Myocyte (in vitro differentiated cells): ENCODE measurements at regions not wholly inside any gene's neighbourhood (a gene's known extent, or its start where the extent isn't known, plus 50 kb on each side); places are given as distances from the start of the nearest gene placed in this dataset.

Experiments
- DNase-seq: peaks from one replicate; pipeline ENCODE4 v3.0.0-alpha.2; 2012; ENCODE audit warnings: low read depth

DNA sequence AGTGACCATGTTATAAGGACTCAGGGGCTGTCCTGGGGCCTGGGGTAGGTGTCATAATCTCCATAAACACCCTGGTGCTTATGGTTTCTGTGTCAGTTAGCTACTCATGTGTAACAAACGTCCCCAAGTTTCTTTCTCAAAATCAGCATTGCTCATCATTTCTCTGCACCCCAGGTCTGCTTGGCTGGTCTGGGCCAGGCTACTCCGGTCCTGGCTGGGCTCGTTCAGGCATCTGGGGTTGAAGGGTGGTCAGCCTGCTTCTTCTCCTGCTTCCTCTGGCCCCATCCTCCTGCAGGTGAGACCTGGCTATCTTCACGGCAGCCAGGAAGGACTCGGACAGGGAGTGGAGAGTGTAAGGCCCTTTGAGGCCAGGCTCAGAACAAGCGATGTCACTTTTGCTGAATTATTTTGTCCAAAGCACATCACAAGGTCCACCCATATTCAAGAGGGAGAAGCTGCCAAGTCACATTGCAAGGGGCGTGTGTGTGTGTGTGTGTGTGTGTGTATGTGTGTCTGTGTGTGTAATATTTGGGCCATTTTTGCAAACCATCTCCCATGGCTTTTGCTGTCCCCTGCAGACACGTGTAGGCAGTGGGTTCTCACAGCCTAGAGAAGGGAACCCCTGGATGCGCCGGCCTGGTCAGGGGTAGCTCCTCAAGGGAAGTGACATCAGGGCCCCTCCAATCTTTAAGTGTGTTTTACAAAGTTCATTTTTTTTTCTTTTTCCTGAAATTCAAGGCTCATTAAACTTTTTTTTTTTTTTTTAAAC lies 535.8 kb downstream of the TBC1D22A start:
- DNase-seq = no peak

DNA sequence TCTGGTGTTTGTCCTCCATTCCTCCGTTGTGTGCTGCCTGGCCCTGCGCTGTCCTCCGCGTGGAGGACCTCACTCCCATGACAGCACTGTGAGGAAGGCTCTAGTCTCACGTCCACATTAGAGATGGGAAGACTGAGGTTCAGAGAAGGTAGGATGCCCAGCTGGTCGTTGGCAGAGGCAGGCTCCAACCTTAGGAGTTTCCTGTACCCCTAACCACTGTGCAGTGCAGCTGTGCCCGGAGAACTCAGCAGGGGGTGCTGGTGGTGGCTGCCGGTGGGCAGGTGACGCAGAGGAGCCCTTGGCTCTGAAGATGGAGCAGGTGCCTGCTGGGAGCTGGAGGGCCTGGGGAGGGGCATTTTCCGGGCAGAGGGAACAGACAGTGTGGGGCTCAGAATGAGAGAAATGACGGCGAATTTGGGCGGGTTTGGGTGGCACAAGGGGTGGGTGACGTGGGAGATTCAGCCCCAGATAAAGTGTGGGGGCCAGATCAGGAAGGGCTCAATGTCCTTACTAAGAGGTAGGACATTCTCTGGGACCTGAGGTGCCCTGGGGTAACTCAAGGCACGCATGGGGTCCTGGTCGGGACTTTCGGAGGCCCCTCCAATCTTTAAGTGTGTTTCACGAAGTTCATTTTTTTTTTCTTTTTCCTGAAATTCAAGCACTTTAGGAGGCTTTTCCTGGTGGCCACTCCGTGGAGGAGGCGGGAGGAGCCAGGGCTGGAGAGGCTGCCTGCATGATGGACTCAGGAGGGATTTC lies 535.0 kb downstream of the TBC1D22A start:
- no peak for DNase-seq

DNA sequence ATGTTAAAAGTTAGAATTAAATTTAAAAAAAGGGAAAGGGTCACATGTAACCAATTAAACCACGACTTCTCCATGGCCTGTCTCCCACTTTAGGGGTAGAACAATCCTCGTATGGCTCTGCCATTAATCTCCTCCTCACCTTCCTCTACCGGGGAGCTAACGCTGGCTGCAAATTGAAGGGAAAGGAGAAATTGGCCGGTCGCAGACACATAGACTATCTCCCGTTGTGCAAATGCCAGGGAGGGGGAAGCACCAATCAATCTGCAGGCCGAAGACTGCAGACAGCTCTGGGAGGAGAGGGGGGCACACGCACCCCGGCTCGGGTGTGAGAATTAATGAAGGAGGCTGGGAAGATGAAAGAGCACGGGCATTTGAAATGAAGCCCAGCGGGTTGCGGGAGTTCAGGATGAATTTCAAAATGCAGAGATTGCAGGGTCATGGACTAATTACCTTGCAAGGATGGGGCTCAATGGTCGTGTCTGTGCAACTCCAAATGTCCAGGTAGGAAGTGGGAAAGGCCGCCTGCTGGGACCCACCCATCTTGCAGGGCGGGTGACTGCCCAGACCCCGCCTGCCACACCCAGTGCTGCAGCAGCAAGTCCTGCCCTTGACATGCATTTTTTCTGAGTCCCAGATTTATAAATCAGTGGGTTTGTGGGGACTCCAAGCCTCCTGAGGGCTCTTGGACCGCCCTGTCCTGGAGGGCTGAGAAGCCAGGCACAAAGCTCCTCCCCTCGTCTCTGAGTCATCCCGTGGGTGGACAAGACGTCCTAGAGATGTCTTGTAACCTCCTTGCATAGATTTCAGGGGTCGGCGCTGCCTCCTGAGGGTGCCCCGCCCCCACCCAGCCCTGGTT lies 534.2 kb downstream of the TBC1D22A start:
- DNase-seq = no peak

DNA sequence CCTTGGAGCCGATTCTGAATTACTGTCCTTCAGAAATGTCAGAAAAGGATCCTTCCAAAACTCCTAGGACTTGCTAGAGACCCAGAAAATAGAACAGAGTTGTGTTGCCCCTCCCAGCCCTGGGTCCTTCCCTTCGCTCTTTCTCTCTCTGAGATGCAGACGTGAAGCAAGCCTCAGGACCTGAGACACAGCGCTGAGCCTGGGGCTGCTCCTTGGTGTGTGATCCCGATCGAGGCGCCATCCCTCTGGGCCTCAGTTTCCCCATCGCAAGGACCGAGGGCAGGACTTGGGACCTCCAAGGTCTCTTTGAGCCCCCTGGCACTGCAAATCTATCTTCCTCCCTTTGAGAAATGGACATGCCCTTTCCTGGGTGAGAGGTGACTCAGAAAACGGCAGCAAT lies 533.5 kb downstream of the TBC1D22A start:
- DNase-seq = no peak

DNA sequence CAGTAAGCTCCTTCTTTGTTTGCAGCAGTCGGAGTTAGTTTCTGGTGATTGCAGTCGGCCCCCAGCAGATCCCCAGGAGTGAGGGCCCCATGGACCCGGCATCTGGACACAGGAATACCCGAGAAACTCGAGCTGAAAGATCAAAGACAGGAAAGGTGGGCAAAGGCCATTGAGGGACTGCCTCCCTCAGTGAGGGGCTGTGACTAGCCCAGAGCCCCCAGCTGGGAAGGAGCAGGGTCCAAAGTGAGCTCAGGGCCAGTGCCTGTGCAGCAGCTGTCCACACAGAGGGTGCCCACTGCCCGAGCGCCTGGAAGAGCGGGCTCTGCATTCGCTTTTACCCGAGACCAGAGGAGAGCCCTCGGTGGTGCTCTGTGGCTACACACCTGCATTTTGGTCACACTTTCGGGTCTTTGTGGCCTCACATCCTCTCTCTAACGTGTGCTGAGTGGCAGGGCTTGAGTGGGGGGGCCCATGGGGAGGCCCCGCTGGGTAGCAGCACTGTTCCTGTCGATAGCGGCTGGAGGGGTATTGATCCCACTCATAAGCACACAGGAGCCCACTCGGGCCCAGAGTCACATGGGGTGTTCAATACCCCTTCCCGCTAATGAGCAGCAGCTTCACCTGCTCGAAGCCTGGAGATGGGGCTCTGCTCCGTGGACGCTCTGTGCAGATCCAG lies 532.9 kb downstream of the TBC1D22A start:
- DNase-seq = no peak

- no peak for DNase-seq
These were observed 532.1 kb downstream of the TBC1D22A start for GRCh38 chr22:47294576-47294975.

GRCh38 chr22:47294222-47294532 lies 531.7 kb downstream of the TBC1D22A start:
- peak; percentile 47 for DNase-seq

- no peak for DNase-seq
These were observed 531.1 kb downstream of the TBC1D22A start for GRCh38 chr22:47293368-47294221.

- DNase-seq = peak; percentile 20
These were observed 530.3 kb downstream of the TBC1D22A start for GRCh38 chr22:47292546-47293320.

DNA sequence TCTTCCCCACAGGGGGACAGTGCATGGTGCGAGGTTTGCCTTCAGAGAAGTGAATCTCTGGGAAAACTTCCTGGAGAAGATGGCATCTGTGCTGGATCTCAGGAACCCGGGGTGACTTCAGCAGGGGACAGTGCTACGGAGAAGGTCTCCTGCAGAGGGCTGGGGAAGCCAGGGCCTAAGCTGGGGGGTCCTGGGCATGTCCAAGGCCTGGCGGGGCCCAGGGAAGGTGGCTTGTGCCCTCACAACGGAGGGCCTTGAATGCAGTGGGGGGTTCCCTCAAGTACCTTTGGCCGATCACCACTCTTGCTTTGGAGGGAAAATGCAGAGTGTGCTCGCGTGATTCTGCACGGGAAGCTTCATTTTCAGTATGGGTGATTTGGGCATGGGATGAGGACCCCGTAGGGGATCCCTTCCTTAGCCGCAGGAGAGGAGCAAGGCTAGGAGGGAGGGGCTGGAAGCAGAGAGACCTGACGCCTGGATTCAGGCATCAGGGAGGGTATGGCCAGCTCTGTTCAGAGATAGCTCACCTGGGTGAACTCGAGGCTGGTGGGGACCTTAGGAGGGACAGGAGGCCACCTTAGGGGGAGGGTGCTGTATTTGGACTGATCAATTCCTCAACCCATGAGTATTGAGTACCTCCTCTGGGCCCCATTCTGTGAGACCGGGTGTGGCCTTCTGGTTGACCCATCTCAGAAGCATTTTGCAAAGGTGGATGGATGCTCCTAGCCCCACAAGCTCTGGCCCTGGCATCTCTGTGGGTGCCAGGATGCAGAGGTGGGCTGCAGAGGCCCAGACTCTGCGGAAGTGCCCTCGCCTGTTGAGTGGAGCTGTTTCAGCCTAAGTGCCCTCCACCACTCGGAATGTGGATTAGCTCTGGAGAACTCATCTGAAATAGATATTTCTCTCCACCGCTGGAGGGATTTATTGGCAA lies 529.4 kb downstream of the TBC1D22A start:
- no peak for DNase-seq

DNA sequence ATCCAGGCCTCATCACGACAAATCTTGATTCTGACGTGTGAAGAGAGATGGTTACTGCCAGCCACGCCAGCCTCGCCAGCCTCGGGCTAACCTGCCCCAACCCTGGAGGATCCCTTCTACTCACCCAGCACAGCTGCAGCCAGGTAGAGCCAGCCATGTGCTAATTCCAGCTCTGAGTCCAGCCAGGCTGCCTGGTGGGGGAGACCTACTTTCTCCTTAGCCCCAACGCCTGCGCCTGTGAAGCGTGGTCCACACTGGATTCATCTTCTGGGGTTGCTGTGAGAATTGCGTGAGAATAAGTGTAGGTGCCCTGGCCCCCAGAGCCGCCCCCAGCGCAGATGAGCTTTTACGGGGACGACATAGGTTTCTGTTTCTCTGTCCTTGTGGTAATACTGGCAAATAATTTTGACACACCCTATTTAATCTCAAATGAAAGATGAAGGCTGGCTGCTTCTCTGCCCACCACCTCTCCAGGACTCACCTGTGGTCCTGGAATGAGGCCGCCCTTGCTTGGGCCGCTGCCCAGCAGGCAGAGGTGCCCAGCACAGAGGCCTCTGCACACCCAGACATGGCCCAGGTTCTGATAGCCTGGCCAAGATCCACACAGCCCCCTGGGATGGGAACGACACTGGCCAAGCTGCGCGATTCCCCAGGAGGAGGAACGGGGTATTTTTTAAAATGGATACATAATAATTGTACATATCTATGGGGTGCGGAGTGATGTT lies 528.4 kb downstream of the TBC1D22A start:
- DNase-seq = no peak

DNA sequence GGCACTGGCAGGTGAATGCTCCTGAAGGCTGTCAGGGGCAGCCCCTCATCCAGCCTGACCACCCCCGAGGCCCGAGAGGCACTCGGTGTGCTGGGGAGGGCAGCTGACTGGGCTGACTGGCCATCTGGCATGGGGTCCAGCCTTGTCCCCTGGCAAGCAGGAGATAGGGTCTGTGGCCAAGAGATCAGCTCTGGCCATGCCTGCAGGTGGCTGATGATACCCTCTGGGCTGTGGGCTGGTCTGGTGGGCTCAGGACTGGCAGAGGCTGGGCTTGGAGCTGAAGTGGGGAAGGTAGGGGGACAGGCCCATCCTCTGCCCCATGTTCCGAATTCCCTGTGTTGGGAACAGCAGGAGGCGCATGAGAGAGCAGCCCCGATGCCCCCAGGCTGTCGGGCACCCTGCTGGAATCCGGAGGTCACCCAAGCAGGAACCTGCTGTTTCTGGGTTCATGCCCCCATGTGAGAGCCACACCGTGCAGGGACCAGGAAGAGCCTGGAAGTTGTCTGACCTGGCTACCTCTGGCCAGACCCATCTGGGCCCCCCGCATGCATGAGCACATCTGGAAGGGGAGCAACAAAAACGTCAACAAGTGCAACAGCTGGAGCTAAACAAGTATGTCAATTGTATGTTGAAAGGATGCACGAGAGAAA lies 527.0 kb downstream of the TBC1D22A start:
- no peak for DNase-seq

DNA sequence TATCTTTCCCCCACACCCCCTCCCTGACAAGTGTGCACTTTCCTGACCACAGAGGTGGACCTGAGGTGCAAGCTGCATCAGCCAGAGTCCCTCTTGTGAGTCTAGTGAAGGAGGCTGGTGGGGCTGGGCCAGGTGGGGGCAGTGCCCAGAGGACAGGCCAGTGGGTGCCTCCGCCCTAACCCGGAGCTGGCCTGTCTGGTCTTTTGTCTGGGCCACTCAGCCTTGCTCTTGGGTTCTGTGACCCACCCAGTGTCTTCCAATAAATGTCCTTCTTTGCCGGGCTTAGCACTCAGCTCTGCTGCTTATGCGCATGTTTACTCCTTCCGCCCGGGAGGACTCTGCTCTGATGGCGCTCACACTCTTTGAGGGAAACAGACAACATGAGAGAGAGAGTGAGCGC lies 526.2 kb downstream of the TBC1D22A start:
- no peak for DNase-seq

DNA sequence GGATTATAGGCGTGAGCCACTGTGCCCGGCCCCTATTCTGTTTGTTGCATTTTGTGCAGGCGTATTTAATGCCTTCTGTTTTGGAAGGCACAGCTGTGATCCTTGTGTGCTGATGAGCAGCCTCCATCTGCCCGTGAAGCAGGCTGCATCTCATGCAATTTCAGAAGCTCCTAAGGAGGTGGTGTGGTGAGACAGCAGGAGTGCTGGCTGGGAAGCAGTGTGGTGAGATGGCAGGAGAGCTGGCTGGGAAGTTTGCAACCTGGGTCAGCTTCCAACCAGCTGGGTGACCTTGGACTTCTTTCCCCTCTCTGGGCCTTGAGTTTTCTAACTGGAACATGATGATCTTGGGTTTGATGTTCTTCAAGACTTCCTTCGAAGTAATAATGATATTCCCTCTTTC lies 525.1 kb downstream of the TBC1D22A start:
- DNase-seq = no peak

GRCh38 chr22:47286590-47286989 lies 524.1 kb downstream of the TBC1D22A start:
- no peak for DNase-seq

GRCh38 chr22:47285981-47286380 lies 523.5 kb downstream of the TBC1D22A start:
- DNase-seq = no peak

- no peak for DNase-seq
These were observed 522.4 kb downstream of the TBC1D22A start for GRCh38 chr22:47284822-47285221.
